Upper lobe of left lung (tissue), 4 donors: ENCODE measurements at regions not wholly inside any gene's neighbourhood (a gene's known extent, or its start where the extent isn't known, plus 50 kb on each side); places are given as distances from the start of the nearest gene placed in this dataset.

Experiments
- POLR2A ChIP-seq, 4 donors: fragments of 450-650 bp; IDR thresholded peaks; one replicate each; pipeline ENCODE4 v1.5.1; 2016 to 2017; ENCODE audit warnings: antibody characterized with exemption in 4 of 4, mild to moderate bottlenecking in 2 of 4
- TF ChIP-seq, protein P1 (sequence below), 6 experiments: fragments of 450-650 bp in 4 of 6; fragments of 200-600 bp in 2 of 6; sonication (generic) in 2 of 6; IDR thresholded peaks; one replicate each; pipeline ENCODE4 v1.5.1; 2016 to 2019; ENCODE audit warnings: antibody characterized with exemption in 6 of 6

DNA sequence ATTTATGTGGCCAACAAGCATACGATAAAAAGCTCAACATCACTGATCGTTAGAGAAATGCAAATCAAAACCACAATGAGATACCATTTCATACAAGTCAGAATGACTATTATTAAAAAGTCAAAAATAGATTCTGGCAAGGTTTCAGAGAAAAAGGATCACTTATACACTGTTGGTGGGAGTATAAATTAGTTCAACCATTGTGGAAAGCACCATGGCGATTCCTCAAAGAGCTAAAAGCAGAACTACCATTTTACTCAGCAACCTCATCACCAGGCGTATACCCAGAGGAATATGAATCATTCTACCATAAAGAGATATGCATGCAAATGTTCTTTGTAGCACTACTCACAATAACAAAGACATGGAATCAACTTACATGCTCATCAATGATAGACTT lies 478.7 kb upstream of the GALNTL6 start:
- no peak for TF ChIP-seq POLR2A (IDR thresholded peaks at IDR 0.05)
- TF ChIP-seq, protein P1, sequence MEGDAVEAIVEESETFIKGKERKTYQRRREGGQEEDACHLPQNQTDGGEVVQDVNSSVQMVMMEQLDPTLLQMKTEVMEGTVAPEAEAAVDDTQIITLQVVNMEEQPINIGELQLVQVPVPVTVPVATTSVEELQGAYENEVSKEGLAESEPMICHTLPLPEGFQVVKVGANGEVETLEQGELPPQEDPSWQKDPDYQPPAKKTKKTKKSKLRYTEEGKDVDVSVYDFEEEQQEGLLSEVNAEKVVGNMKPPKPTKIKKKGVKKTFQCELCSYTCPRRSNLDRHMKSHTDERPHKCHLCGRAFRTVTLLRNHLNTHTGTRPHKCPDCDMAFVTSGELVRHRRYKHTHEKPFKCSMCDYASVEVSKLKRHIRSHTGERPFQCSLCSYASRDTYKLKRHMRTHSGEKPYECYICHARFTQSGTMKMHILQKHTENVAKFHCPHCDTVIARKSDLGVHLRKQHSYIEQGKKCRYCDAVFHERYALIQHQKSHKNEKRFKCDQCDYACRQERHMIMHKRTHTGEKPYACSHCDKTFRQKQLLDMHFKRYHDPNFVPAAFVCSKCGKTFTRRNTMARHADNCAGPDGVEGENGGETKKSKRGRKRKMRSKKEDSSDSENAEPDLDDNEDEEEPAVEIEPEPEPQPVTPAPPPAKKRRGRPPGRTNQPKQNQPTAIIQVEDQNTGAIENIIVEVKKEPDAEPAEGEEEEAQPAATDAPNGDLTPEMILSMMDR (IDR thresholded peaks at IDR 0.05): no peak
